ENCODE measurements at regions not wholly inside any gene's neighbourhood (a gene's known extent, or its start where the extent isn't known, plus 50 kb on each side); places are given as distances from the start of the nearest gene placed in this dataset.

- TF ChIP-seq CTCF (IDR thresholded peaks at IDR 0.05; ENCODE audit: low read depth, low read length) (no peak), EZH2phosphoT487 (IDR thresholded peaks at IDR 0.05; ENCODE audit: low read depth) (no peak)
Measured at GRCh38 chr2:42971381-42971780, 179.0 kb upstream of the HAAO start.
